Ovary (tissue), 3 donors: ENCODE measurements at regions not wholly inside any gene's neighbourhood (a gene's known extent, or its start where the extent isn't known, plus 50 kb on each side); places are given as distances from the start of the nearest gene placed in this dataset.

ENCODE experiments used
- EP300 ChIP-seq: sonication (generic); formaldehyde crosslinking; IDR thresholded peaks from one replicate; pipeline ENCODE4 v1.6.1; 2017; ENCODE audit warnings: antibody characterized with exemption
- POLR2A ChIP-seq: fragments of 450-650 bp; IDR thresholded peaks from one replicate; pipeline ENCODE4 v1.6.1; 2017; ENCODE audit warnings: antibody characterized with exemption, mild to moderate bottlenecking, moderate library complexity
- TF ChIP-seq, protein P1 (sequence below), 3 donors: fragments of 450-650 bp in 2 of 3; fragments of 200-600 bp in 1 of 3; IDR thresholded peaks; one replicate each; pipeline versions ENCODE4 v1.5.1 to v1.8.0; 2016 to 2022; ENCODE audit warnings: antibody characterized with exemption in 3 of 3, mild to moderate bottlenecking in 1 of 3
- donor health status: DM: no; HTN: no; CAD: no.

GRCh38 chrX:74009041-74009440 is 156.5 kb upstream of the XIST start:
- no peak for TF ChIP-seq POLR2A
- TF ChIP-seq, protein P1, sequence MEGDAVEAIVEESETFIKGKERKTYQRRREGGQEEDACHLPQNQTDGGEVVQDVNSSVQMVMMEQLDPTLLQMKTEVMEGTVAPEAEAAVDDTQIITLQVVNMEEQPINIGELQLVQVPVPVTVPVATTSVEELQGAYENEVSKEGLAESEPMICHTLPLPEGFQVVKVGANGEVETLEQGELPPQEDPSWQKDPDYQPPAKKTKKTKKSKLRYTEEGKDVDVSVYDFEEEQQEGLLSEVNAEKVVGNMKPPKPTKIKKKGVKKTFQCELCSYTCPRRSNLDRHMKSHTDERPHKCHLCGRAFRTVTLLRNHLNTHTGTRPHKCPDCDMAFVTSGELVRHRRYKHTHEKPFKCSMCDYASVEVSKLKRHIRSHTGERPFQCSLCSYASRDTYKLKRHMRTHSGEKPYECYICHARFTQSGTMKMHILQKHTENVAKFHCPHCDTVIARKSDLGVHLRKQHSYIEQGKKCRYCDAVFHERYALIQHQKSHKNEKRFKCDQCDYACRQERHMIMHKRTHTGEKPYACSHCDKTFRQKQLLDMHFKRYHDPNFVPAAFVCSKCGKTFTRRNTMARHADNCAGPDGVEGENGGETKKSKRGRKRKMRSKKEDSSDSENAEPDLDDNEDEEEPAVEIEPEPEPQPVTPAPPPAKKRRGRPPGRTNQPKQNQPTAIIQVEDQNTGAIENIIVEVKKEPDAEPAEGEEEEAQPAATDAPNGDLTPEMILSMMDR (IDR thresholded peaks at IDR 0.05) = no peak
- TF ChIP-seq EP300 = no peak
